Tibial nerve (tissue), 3 donors: ENCODE measurements at regions not wholly inside any gene's neighbourhood (a gene's known extent, or its start where the extent isn't known, plus 50 kb on each side); places are given as distances from the start of the nearest gene placed in this dataset.

ENCODE experiments used
- POLR2A ChIP-seq, 2 donors: fragments of 450-650 bp; IDR thresholded peaks; one replicate each; pipeline ENCODE4 v1.6.1; 2017; ENCODE audit warnings: antibody characterized with exemption in 2 of 2, mild to moderate bottlenecking in 2 of 2, moderate library complexity in 2 of 2
- TF ChIP-seq, protein P1 (sequence below), 5 experiments: fragments of 200-600 bp in 3 of 5; fragments of 450-650 bp in 2 of 5; sonication (generic) in 3 of 5; IDR thresholded peaks; one replicate each; pipeline ENCODE4 v1.5.1; 2016 to 2019; ENCODE audit warnings: antibody characterized with exemption in 5 of 5, mild to moderate bottlenecking in 3 of 5, moderate library complexity in 2 of 5

DNA sequence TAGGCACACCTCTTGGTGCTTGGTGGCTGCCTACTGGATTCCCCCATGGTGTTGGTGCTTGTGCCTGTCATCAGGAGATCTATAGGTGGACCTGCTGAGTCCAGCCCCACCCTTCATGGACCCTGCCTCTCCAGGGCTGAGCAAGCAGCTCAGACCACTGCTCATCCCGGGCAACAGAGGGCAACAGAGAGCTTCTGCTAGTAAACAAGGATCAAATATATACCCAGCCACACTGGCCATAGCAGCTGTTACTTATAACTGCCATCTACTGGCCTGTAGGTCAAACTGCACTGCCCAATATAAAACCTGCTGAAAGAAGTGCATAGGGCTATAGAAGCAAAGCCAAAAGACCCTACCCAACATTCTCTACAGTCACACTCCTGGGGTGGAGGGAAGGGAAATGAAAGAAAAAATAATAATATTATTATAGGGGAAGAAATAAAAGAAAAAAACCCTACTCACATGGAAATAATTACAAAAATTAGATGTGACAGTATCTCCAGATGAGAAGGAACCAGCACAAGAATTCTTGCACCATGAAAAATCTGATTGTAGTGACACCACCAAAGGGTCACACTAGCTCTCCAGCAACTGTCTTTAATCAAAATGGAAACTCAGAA lies 54.9 kb upstream of the ZNF800 start:
- TF ChIP-seq, protein P1, sequence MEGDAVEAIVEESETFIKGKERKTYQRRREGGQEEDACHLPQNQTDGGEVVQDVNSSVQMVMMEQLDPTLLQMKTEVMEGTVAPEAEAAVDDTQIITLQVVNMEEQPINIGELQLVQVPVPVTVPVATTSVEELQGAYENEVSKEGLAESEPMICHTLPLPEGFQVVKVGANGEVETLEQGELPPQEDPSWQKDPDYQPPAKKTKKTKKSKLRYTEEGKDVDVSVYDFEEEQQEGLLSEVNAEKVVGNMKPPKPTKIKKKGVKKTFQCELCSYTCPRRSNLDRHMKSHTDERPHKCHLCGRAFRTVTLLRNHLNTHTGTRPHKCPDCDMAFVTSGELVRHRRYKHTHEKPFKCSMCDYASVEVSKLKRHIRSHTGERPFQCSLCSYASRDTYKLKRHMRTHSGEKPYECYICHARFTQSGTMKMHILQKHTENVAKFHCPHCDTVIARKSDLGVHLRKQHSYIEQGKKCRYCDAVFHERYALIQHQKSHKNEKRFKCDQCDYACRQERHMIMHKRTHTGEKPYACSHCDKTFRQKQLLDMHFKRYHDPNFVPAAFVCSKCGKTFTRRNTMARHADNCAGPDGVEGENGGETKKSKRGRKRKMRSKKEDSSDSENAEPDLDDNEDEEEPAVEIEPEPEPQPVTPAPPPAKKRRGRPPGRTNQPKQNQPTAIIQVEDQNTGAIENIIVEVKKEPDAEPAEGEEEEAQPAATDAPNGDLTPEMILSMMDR (IDR thresholded peaks at IDR 0.05) = peak in 3 of 5 experiments; percentile 6 to 59 (median 24)
- no peak for TF ChIP-seq POLR2A (IDR thresholded peaks at IDR 0.05)
